H1 (cell line): ENCODE measurements at regions not wholly inside any gene's neighbourhood (a gene's known extent, or its start where the extent isn't known, plus 50 kb on each side); places are given as distances from the start of the nearest gene placed in this dataset.

Experiments used
- CTCF ChIA-PET: fragments of 300-600 bp; sonication (Branson Sonifier 250); formaldehyde crosslinking; loops from one replicate; lab custom pipeline; 2021; ENCODE audit not compliant: partially characterized antibody; lab: Charles Lee
- POLR2A ChIA-PET: fragments of 300-600 bp; sonication (Branson Sonifier 250); formaldehyde crosslinking; loops from one replicate; lab custom pipeline; 2021; ENCODE audit warnings: inconsistent platforms; ENCODE audit not compliant: partially characterized antibody; lab: Charles Lee
- DNase-seq, 2 experiments: peaks; one replicate each; pipeline versions ENCODE4 v3.0.0 to v3.0.0-alpha.2; 2010 to 2022; ENCODE audit warnings: low spot score in 2 of 2, low read depth in 1 of 2, mixed read lengths in 1 of 2
- FAIRE-seq: peaks from 2 replicates; lab custom pipeline; 2011; peaks lifted over from hg19 to GRCh38; lab: Jason Lieb, UNC
- H2AFZ ChIP-seq: 2 replicates; pipeline ENCODE4 v1.8.1; 2012; ENCODE audit warnings: low read length, inconsistent platforms
- H2AK5ac ChIP-seq: 2 replicates; pipeline ENCODE4 v1.6.1; 2013; ENCODE audit warnings: low read depth, low read length
- H2BK120ac ChIP-seq: replicated peaks from 2 replicates; pipeline ENCODE3; 2013; ENCODE audit warnings: low read depth, low read length, inconsistent platforms
- H2BK12ac ChIP-seq: 2 replicates; pipeline ENCODE4 v1.6.1; 2013; ENCODE audit warnings: low read depth, low read length
- H2BK15ac ChIP-seq: 2 replicates; pipeline ENCODE4 v1.6.1; 2013; ENCODE audit warnings: low read length
- H2BK20ac ChIP-seq: 2 replicates; pipeline ENCODE4 v1.6.1; 2013; ENCODE audit warnings: low read length
- H2BK5ac ChIP-seq: 2 replicates; pipeline ENCODE4 v1.6.1; 2013; ENCODE audit warnings: low read depth, low read length
- H3K14ac ChIP-seq: 2 replicates; pipeline ENCODE4 v1.6.1; 2013; ENCODE audit warnings: inconsistent platforms; ENCODE audit not compliant: insufficient read length
- H3K18ac ChIP-seq: 2 replicates; pipeline ENCODE4 v1.6.1; 2013; ENCODE audit warnings: low read length; ENCODE audit errors: extremely low read depth
- H3K23ac ChIP-seq: 2 replicates; pipeline ENCODE4 v1.6.1; 2013; ENCODE audit warnings: inconsistent platforms; ENCODE audit not compliant: insufficient read length
- H3K23me2 ChIP-seq: 2 replicates; pipeline ENCODE4 v1.6.1; 2013; ENCODE audit warnings: low read depth, low read length
- H3K27ac ChIP-seq: 2 replicates; pipeline ENCODE4 v1.6.1; 2011; ENCODE audit warnings: low read depth, low read length, inconsistent platforms
- H3K27me3 ChIP-seq, 4 experiments: replicated peaks in 1 of 4; 1 replicate in 1 of 4; 2 replicates in 3 of 4; pipeline versions ENCODE4 v1.6.1 to v1.8.1; 2011 to 2013; ENCODE audit warnings: low read length in 3 of 4, mild to moderate bottlenecking in 3 of 4, inconsistent platforms in 2 of 4, mixed read lengths in 2 of 4, moderate library complexity in 1 of 4; ENCODE audit not compliant: control insufficient read depth in 3 of 4, insufficient read depth in 3 of 4; ENCODE audit errors: extremely low read depth in 1 of 4
- H3K36me3 ChIP-seq, 4 experiments: 2 replicates each; pipeline versions ENCODE4 v1.6.1 to v1.8.1; 2011 to 2013; ENCODE audit warnings: mild to moderate bottlenecking in 4 of 4, low read length in 3 of 4, moderate library complexity in 2 of 4, control low read depth in 1 of 4, inconsistent platforms in 1 of 4; ENCODE audit not compliant: insufficient read depth in 4 of 4, control insufficient read depth in 2 of 4
- H3K4ac ChIP-seq: replicated peaks from 2 replicates; pipeline ENCODE3; 2013; ENCODE audit warnings: low read length, low read depth, mixed read lengths, inconsistent platforms; ENCODE audit not compliant: insufficient read length
- H3K4me1 ChIP-seq, 4 experiments: replicated peaks in 1 of 4; 1 replicate in 1 of 4; 2 replicates in 3 of 4; pipeline versions ENCODE4 v1.6.1 to v1.8.1; 2011 to 2013; ENCODE audit warnings: low read length in 3 of 4, inconsistent platforms in 2 of 4, mixed read lengths in 1 of 4; ENCODE audit not compliant: insufficient read depth in 4 of 4, control insufficient read depth in 3 of 4
- H3K4me2 ChIP-seq, 2 experiments: 2 replicates each; pipeline versions ENCODE4 v1.6.1 to v1.8.1; 2011 to 2013; ENCODE audit warnings: low read depth in 2 of 2, low read length in 2 of 2, control low read depth in 1 of 2, inconsistent platforms in 1 of 2, mild to moderate bottlenecking in 1 of 2; ENCODE audit not compliant: insufficient read depth in 1 of 2
- H3K4me3 ChIP-seq, 4 experiments: fragments of 200-600, 300-600 bp in 1 of 4; sonication (generic), shearing (Covaris generic), sonication (Bioruptor Twin) in 1 of 4; 2 replicates each; pipeline versions ENCODE4 v1.5.1 to v1.8.1; 2011 to 2016; ENCODE audit warnings: low read length in 4 of 4, low read depth in 3 of 4, control low read depth in 2 of 4, inconsistent platforms in 2 of 4, mild to moderate bottlenecking in 2 of 4, mixed read lengths in 1 of 4, moderate library complexity in 1 of 4; ENCODE audit not compliant: insufficient read depth in 2 of 4; ENCODE audit errors: extremely low read depth in 1 of 4
- H3K56ac ChIP-seq: replicated peaks from 2 replicates; pipeline ENCODE3; 2013; ENCODE audit warnings: low read depth, mild to moderate bottlenecking, mixed read lengths, low read length, inconsistent platforms; ENCODE audit not compliant: insufficient read length
- H3K79me1 ChIP-seq: 2 replicates; pipeline ENCODE4 v1.6.1; 2013; ENCODE audit warnings: low read depth, low read length, control low read depth
- H3K79me2 ChIP-seq, 2 experiments: 2 replicates each; pipeline versions ENCODE4 v1.6.1 to v1.8.1; 2012 to 2013; ENCODE audit warnings: low read length in 2 of 2, mild to moderate bottlenecking in 2 of 2, inconsistent platforms in 1 of 2; ENCODE audit not compliant: insufficient read depth in 2 of 2, control insufficient read depth in 1 of 2
- H3K9ac ChIP-seq, 4 experiments: replicated peaks in 1 of 4; 1 replicate in 1 of 4; 2 replicates in 3 of 4; pipeline versions ENCODE4 v1.6.1 to v1.8.1; 2011 to 2013; ENCODE audit warnings: low read depth in 3 of 4, low read length in 3 of 4, control low read depth in 2 of 4, mild to moderate bottlenecking in 2 of 4, moderate library complexity in 2 of 4, inconsistent platforms in 1 of 4; ENCODE audit errors: extremely low read depth in 1 of 4
- H3K9me3 ChIP-seq, 2 experiments: 2 replicates each; pipeline versions ENCODE4 v1.6.1 to v1.8.1; 2012 to 2013; ENCODE audit warnings: mild to moderate bottlenecking in 2 of 2, moderate library complexity in 2 of 2, control low read depth in 1 of 2, inconsistent platforms in 1 of 2, low read depth in 1 of 2, low read length in 1 of 2, mixed read lengths in 1 of 2; ENCODE audit not compliant: insufficient read depth in 2 of 2
- H4K20me1 ChIP-seq, 2 experiments: replicated peaks in 1 of 2; 2 replicates each; pipeline versions ENCODE3 to v1.8.1; 2011 to 2013; ENCODE audit warnings: inconsistent platforms in 2 of 2, low read length in 2 of 2, mild to moderate bottlenecking in 1 of 2; ENCODE audit not compliant: insufficient read depth in 2 of 2, control insufficient read depth in 1 of 2
- H4K5ac ChIP-seq: 2 replicates; pipeline ENCODE4 v1.6.1; 2013; ENCODE audit warnings: low read length, low read depth, mixed read lengths, inconsistent platforms; ENCODE audit not compliant: insufficient read length
- H4K8ac ChIP-seq: 2 replicates; pipeline ENCODE4 v1.8.0; 2013; ENCODE audit warnings: mild to moderate bottlenecking, moderate library complexity, low read length, inconsistent platforms; ENCODE audit not compliant: insufficient read depth; ENCODE audit errors: extremely low read depth
- H4K91ac ChIP-seq: replicated peaks from 2 replicates; pipeline ENCODE3; 2013; ENCODE audit warnings: low read length, mixed read lengths, inconsistent platforms; ENCODE audit not compliant: insufficient read length
- BCL11A ChIP-seq, 2 experiments: IDR thresholded peaks; one replicate each; pipeline ENCODE4 v1.6.1; 2011; ENCODE audit warnings: low read depth in 2 of 2, low read length in 2 of 2, mild to moderate bottlenecking in 2 of 2
- BRCA1 ChIP-seq: IDR thresholded peaks from 2 replicates; pipeline ENCODE4 v1.6.1; 2012; ENCODE audit warnings: low read depth, low read length, improper control_type of control experiment
- KDM4A ChIP-seq: IDR thresholded peaks from one replicate; pipeline ENCODE4 v1.7.1; 2012; ENCODE audit warnings: low read depth, mild to moderate bottlenecking, moderate library complexity, low read length, inconsistent platforms; ENCODE audit not compliant: severe bottlenecking
- POLR2A ChIP-seq, 2 experiments: IDR thresholded peaks; 1 replicate in 1 of 2; 2 replicates in 1 of 2; pipeline ENCODE4 v1.6.1; 2011; ENCODE audit warnings: low read depth in 2 of 2, low read length in 2 of 2, mild to moderate bottlenecking in 2 of 2; ENCODE audit errors: control extremely low read depth in 1 of 2
- POU5F1 ChIP-seq: IDR thresholded peaks from 2 replicates; pipeline ENCODE4 v1.6.1; 2011; ENCODE audit warnings: low read depth, mild to moderate bottlenecking, low read length, moderate library complexity
- SAP30 ChIP-seq: fragments of 300-600 bp; sonication (generic); IDR thresholded peaks from 2 replicates; pipeline ENCODE4 v1.7.1; 2012; ENCODE audit warnings: low read length, moderate library complexity, mild to moderate bottlenecking, inconsistent platforms; ENCODE audit not compliant: insufficient read depth, insufficient replicate concordance
- SIRT6 ChIP-seq: IDR thresholded peaks from one replicate; pipeline ENCODE4 v1.7.1; 2012; ENCODE audit warnings: low read length, inconsistent platforms
- SP1 ChIP-seq: IDR thresholded peaks from 2 replicates; pipeline ENCODE4 v1.6.1; 2011; ENCODE audit warnings: low read depth, low read length
- SP4 ChIP-seq: IDR thresholded peaks from 2 replicates; pipeline ENCODE4 v1.6.1; 2012; ENCODE audit warnings: low read length, inconsistent platforms
- SUZ12 ChIP-seq: fragments of 200-600 bp; sonication (generic); IDR thresholded peaks from 2 replicates; pipeline ENCODE4 v1.6.1; 2012; ENCODE audit warnings: mild to moderate bottlenecking, inconsistent platforms, low read length, moderate library complexity, mixed read lengths
- WGBS, 2 experiments: shearing (Covaris generic) in 1 of 2; methylation state at CpG; one replicate each; pipeline versions ENCODE4 v1.1.6 to v1.1.7; 2013 to 2015; ENCODE audit warnings: low lambda C conversion rate in 2 of 2, mixed read lengths in 2 of 2, inconsistent platforms in 1 of 2, low coverage in 1 of 2, missing lambda C conversion rate in 1 of 2; ENCODE audit not compliant: insufficient replicate concordance in 2 of 2, insufficient coverage in 1 of 2, insufficient read length in 1 of 2; ENCODE audit errors: extremely low coverage in 1 of 2, missing lambda C conversion rate in 1 of 2; 5-methylcytosine and 5-hydroxymethylcytosine counted together
- TF ChIP-seq, protein P1 (sequence below): IDR thresholded peaks from 2 replicates; pipeline ENCODE4 v1.6.1; 2012; ENCODE audit warnings: low read length, inconsistent platforms

GRCh38 chr10:131689954-131690757 lies 210.7 kb upstream of the PPP2R2D start:
- no peak overlapping the region; the same call in 1 of the 2 replicates for H2BK5ac ChIP-seq
- no peak overlapping the region for H3K18ac ChIP-seq
- no peak overlapping the region for H4K8ac ChIP-seq
- peaks cover 2 to 12% (median 7%) of the 10 kb centered on the region in 4 experiments; a peak in 6 of 7 replicates for H3K4me1 ChIP-seq
- 84 to 100% methylated on average over 4 to 15 of the region's 15 CpGs for WGBS, 2 experiments
- peaks cover 0 to 4% of the 10 kb centered on the region in 2 experiments for H4K20me1 ChIP-seq
- FAIRE-seq: no peak
- H4K5ac ChIP-seq: no peak overlapping the region
- 0 out of 2 replicates have a peak overlapping the region, but pooled peaks have one; percentile 40 for H2AK5ac ChIP-seq
- H3K23ac ChIP-seq: no peak overlapping the region
- H3K27me3 ChIP-seq: no peaks in the 10 kb centered on the region; a peak in 1 of 7 replicates
- H3K79me1 ChIP-seq: peaks cover 3% of the 10 kb centered on the region
- H2BK15ac ChIP-seq: 0 out of 2 replicates have a peak overlapping the region, but pooled peaks have one; percentile 61
- peaks cover 10% of the 10 kb centered on the region; the same call in 1 of the 2 replicates for H3K23me2 ChIP-seq
- H3K9me3 ChIP-seq: no peaks in the 10 kb centered on the region
- H2BK120ac ChIP-seq: no peak overlapping the region
- H3K14ac ChIP-seq: no peak overlapping the region
- peak overlapping the region; percentile 72 for H4K91ac ChIP-seq
- H3K9ac ChIP-seq: no peak overlapping the region
- H3K27ac ChIP-seq: no peak overlapping the region
- no peak overlapping the region for H3K56ac ChIP-seq
- no peak overlapping the region for H3K4me3 ChIP-seq
- peak overlapping the region; percentile 75 for H2BK12ac ChIP-seq
- H3K79me2 ChIP-seq: no peaks in the 10 kb centered on the region
- H3K4me2 ChIP-seq: no peak overlapping the region
- CTCF ChIA-PET: interaction anchor here (0.8 to 2.2 kb wide), 8 partner anchors 12 to 449 kb away, joined by 3 to 7 read pairs (median 5); no protein-coding TSS in a partner anchor
- H2AFZ ChIP-seq: no peak overlapping the region
- POLR2A ChIA-PET: interaction anchor here (3.1 kb wide), 1 partner anchor 14 kb away, joined by 9 read pairs; no protein-coding TSS in a partner anchor
- DNase-seq: no peak
- no peak overlapping the region for H3K4ac ChIP-seq
- no peaks in the 10 kb centered on the region; a peak in 1 of 8 replicates for H3K36me3 ChIP-seq
- no peak overlapping the region for H2BK20ac ChIP-seq
- TF ChIP-seq SP4 (no peak), SUZ12 (no peak), POU5F1 (no peak), SIRT6 (no peak), BRCA1 (no peak), POLR2A (IDR thresholded peaks at IDR 0.05; ENCODE audit: control extremely low read depth in 1 of 2, low read depth in 2 of 2, low read length in 2 of 2) (no peak), BCL11A (IDR thresholded peaks at IDR 0.05; ENCODE audit: low read depth in 2 of 2, low read length in 2 of 2) (no peak), SP1 (no peak), SAP30 (no peak), KDM4A (no peak)
- TF ChIP-seq, protein P1, sequence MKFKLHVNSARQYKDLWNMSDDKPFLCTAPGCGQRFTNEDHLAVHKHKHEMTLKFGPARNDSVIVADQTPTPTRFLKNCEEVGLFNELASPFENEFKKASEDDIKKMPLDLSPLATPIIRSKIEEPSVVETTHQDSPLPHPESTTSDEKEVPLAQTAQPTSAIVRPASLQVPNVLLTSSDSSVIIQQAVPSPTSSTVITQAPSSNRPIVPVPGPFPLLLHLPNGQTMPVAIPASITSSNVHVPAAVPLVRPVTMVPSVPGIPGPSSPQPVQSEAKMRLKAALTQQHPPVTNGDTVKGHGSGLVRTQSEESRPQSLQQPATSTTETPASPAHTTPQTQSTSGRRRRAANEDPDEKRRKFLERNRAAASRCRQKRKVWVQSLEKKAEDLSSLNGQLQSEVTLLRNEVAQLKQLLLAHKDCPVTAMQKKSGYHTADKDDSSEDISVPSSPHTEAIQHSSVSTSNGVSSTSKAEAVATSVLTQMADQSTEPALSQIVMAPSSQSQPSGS: no peak
